GM18951 (cell line): ENCODE measurements at regions not wholly inside any gene's neighbourhood (a gene's known extent, or its start where the extent isn't known, plus 50 kb on each side); places are given as distances from the start of the nearest gene placed in this dataset.
"Not testable (repeated sequence)": the region's sequence is repeated elsewhere in the genome, so short reads cannot be mapped to it uniquely, and the experiment has no call there.

Experiments
- POLR2A ChIP-seq: IDR thresholded peaks from 4 replicates; pipeline ENCODE4 v1.6.1; 2011; ENCODE audit warnings: mild to moderate bottlenecking; ENCODE audit not compliant: insufficient read length, insufficient read depth; ENCODE audit errors: extremely low read depth
- in situ Hi-C: fragments of 300-500 bp; cut with MboI; formaldehyde crosslinking; loops from one replicate; pipeline ENCODE4 v1.12.0; 2022; ENCODE audit warnings: low sequenced_read_pairs, mixed read lengths, inconsistent platforms; ENCODE audit not compliant: unreplicated experiment

- in situ Hi-C loops: loop anchor here (10.0 kb wide), 1 partner anchor 374 kb away; no protein-coding TSS in a partner anchor
- TF ChIP-seq POLR2A: no peak
Measured at GRCh38 chr5:145680767-145681166, 154.4 kb downstream of the PRELID2 start.

GRCh38 chr5:145680169-145680568, 155.0 kb downstream of the PRELID2 start:
- in situ Hi-C loops: loop anchor here (10.0 kb wide), 1 partner anchor 375 kb away; no protein-coding TSS in a partner anchor
- no peak for TF ChIP-seq POLR2A

GRCh38 chr5:145678255-145678654, 156.9 kb downstream of the PRELID2 start:
- in situ Hi-C loops: no loop called here
- TF ChIP-seq POLR2A: no peak

- in situ Hi-C loops: no loop called here
Measured at GRCh38 chr5:145673786-145674185, 161.4 kb downstream of the PRELID2 start.

GRCh38 chr5:145668714-145669113, 166.4 kb downstream of the PRELID2 start:
- in situ Hi-C loops: no loop called here
- TF ChIP-seq POLR2A: no peak

More at GRCh38 chr5:145673786-145674185, 161.4 kb downstream of the PRELID2 start:
- TF ChIP-seq POLR2A: no peak

- TF ChIP-seq POLR2A: no peak
- in situ Hi-C loops: no loop called here
Measured at GRCh38 chr5:145667742-145668141, 167.4 kb downstream of the PRELID2 start.

- in situ Hi-C loops: no loop called here
- no peak for TF ChIP-seq POLR2A
Measured at GRCh38 chr5:145666591-145666990, 168.6 kb downstream of the PRELID2 start.

GRCh38 chr5:145661737-145662485, 173.2 kb downstream of the PRELID2 start:
- in situ Hi-C loops: no loop called here
- TF ChIP-seq POLR2A: no peak

GRCh38 chr5:145660897-145661640, 174.1 kb downstream of the PRELID2 start:
- no peak for TF ChIP-seq POLR2A
- in situ Hi-C loops: no loop called here

GRCh38 chr5:145658435-145658834, 176.7 kb downstream of the PRELID2 start:
- TF ChIP-seq POLR2A: no peak
- in situ Hi-C loops: no loop called here

GRCh38 chr5:145652700-145653099, 182.4 kb downstream of the PRELID2 start:
- in situ Hi-C loops: not testable (repeated sequence)

GRCh38 chr5:145647137-145647536, 188.0 kb downstream of the PRELID2 start:
- in situ Hi-C loops: not testable (repeated sequence)

- in situ Hi-C loops: not testable (repeated sequence)
Measured at GRCh38 chr5:145643214-145643613, 191.9 kb downstream of the PRELID2 start.

GRCh38 chr5:145637396-145637795, 197.7 kb downstream of the PRELID2 start:
- TF ChIP-seq POLR2A: no peak
- in situ Hi-C loops: no loop called here

- in situ Hi-C loops: no loop called here
- TF ChIP-seq POLR2A: no peak
Measured at GRCh38 chr5:145636371-145636770, 198.8 kb downstream of the PRELID2 start.
